Keratinocyte (primary cell): ENCODE measurements at regions not wholly inside any gene's neighbourhood (a gene's known extent, or its start where the extent isn't known, plus 50 kb on each side); places are given as distances from the start of the nearest gene placed in this dataset.

ENCODE experiments used
- DNase-seq: peaks from one replicate; pipeline ENCODE4 v3.0.0-alpha.2; 2011; ENCODE audit warnings: low read depth, missing footprints, low spot score
- FAIRE-seq: peaks from 2 replicates; lab custom pipeline; 2011; peaks lifted over from hg19 to GRCh38; lab: Jason Lieb, UNC
- H2AFZ ChIP-seq: 2 replicates; pipeline ENCODE4 v1.6.0; 2012; ENCODE audit warnings: low read length, control low read depth, inconsistent platforms; ENCODE audit not compliant: control insufficient read depth
- H3K27ac ChIP-seq: 2 replicates; pipeline ENCODE4 v1.5.1; 2011; ENCODE audit warnings: low read length; ENCODE audit not compliant: control insufficient read depth, insufficient read depth
- H3K27me3 ChIP-seq: 3 replicates; pipeline ENCODE4 v1.6.0; 2011; ENCODE audit warnings: low read length; ENCODE audit not compliant: control insufficient read depth, insufficient read depth; ENCODE audit errors: extremely low read depth
- H3K36me3 ChIP-seq, 2 experiments: 2 replicates in 1 of 2; 3 replicates in 1 of 2; pipeline ENCODE4 v1.5.1; 2011; ENCODE audit warnings: low read length in 2 of 2, mild to moderate bottlenecking in 1 of 2; ENCODE audit not compliant: control insufficient read depth in 2 of 2, insufficient read depth in 2 of 2; ENCODE audit errors: extremely low read depth in 1 of 2
- H3K4me1 ChIP-seq: 3 replicates; pipeline ENCODE4 v1.5.1; 2011; ENCODE audit warnings: low read length; ENCODE audit not compliant: control insufficient read depth, insufficient read depth; ENCODE audit errors: extremely low read depth
- H3K4me2 ChIP-seq: 3 replicates; pipeline ENCODE4 v1.6.0; 2011; ENCODE audit warnings: low read depth, low read length; ENCODE audit not compliant: control insufficient read depth, insufficient read depth; ENCODE audit errors: extremely low read depth
- H3K4me3 ChIP-seq, 3 experiments: fragments of 200-600 bp in 1 of 3; sonication (generic) in 1 of 3; 2 replicates in 2 of 3; 3 replicates in 1 of 3; pipeline ENCODE4 v1.5.1; 2011 to 2016; ENCODE audit warnings: low read length in 3 of 3, mild to moderate bottlenecking in 3 of 3, control low read depth in 2 of 3, inconsistent platforms in 1 of 3, low read depth in 1 of 3, mixed read lengths in 1 of 3, mixed run types in 1 of 3, moderate library complexity in 1 of 3; ENCODE audit not compliant: control insufficient read depth in 2 of 3, insufficient read depth in 2 of 3; ENCODE audit errors: extremely low read depth in 1 of 3
- H3K79me2 ChIP-seq: 2 replicates; pipeline ENCODE4 v1.6.0; 2012; ENCODE audit warnings: low read length; ENCODE audit not compliant: control insufficient read depth, insufficient read depth
- H3K9ac ChIP-seq: 3 replicates; pipeline ENCODE4 v1.6.0; 2011; ENCODE audit warnings: low read length; ENCODE audit not compliant: control insufficient read depth, insufficient read depth; ENCODE audit errors: extremely low read depth
- H3K9me1 ChIP-seq: 3 replicates; pipeline ENCODE4 v1.6.0; 2011; ENCODE audit warnings: low read length; ENCODE audit not compliant: control insufficient read depth, insufficient read depth; ENCODE audit errors: extremely low read depth
- H3K9me3 ChIP-seq: 2 replicates; pipeline ENCODE4 v1.5.1; 2012; ENCODE audit warnings: low read depth, low read length; ENCODE audit not compliant: control insufficient read depth
- H4K20me1 ChIP-seq: 3 replicates; pipeline ENCODE4 v1.6.0; 2011; ENCODE audit warnings: low read length; ENCODE audit not compliant: control insufficient read depth, insufficient read depth; ENCODE audit errors: extremely low read depth
- EZH2 ChIP-seq: IDR thresholded peaks from one replicate; pipeline ENCODE4 v1.6.1; 2012; ENCODE audit warnings: inconsistent platforms, mild to moderate bottlenecking, low read length, moderate library complexity
- dilution Hi-C: fragments of 300-500 bp; cut with MboI; formaldehyde crosslinking; loops from one replicate; pipeline ENCODE4 v1.7.0; 2020; ENCODE audit warnings: low sequenced_read_pairs; ENCODE audit not compliant: extremely low pct_ligation_motif_present
- TF ChIP-seq, protein P1 (sequence below), 3 experiments: IDR thresholded peaks in 1 of 3; conservative IDR thresholded peaks in 1 of 3; optimal IDR thresholded peaks in 1 of 3; 2 replicates in 2 of 3; 3 replicates in 1 of 3; pipeline versions ENCODE3 to v1.5.1; 2011; ENCODE audit warnings: low read length in 3 of 3, mild to moderate bottlenecking in 3 of 3, moderate library complexity in 2 of 3, control low read depth in 1 of 3, inconsistent platforms in 1 of 3; ENCODE audit not compliant: insufficient read depth in 2 of 3; ENCODE audit errors: extremely low read depth in 1 of 3

DNA sequence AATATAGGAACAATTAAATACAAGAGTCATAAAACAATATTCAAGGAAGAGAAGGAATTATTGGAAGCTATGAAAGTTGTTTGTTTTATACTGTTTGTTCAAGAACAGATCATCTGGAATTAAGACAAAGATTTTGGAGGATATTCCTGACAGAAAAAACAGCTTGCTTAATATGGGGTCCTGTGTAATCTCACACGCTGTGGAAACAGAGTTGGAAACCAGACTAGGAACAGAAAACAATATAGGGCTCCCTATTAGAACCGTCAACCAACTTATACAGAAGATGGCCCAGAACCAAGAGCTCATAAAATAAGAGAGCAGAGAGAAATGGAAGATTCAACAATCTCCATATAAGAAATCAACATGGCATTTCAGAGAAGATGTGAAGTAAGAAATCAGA, 156.0 kb downstream of the PCDH18 start:
- DNase-seq (no peak), FAIRE-seq (no peak)
- TF ChIP-seq, protein P1, sequence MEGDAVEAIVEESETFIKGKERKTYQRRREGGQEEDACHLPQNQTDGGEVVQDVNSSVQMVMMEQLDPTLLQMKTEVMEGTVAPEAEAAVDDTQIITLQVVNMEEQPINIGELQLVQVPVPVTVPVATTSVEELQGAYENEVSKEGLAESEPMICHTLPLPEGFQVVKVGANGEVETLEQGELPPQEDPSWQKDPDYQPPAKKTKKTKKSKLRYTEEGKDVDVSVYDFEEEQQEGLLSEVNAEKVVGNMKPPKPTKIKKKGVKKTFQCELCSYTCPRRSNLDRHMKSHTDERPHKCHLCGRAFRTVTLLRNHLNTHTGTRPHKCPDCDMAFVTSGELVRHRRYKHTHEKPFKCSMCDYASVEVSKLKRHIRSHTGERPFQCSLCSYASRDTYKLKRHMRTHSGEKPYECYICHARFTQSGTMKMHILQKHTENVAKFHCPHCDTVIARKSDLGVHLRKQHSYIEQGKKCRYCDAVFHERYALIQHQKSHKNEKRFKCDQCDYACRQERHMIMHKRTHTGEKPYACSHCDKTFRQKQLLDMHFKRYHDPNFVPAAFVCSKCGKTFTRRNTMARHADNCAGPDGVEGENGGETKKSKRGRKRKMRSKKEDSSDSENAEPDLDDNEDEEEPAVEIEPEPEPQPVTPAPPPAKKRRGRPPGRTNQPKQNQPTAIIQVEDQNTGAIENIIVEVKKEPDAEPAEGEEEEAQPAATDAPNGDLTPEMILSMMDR (optimal IDR thresholded peaks at IDR 0.05 in 1 of 3, IDR thresholded peaks at IDR 0.05 in 1 of 3, conservative IDR thresholded peaks at IDR 0.05 in 1 of 3; ENCODE audit: extremely low read depth in 1 of 3, insufficient read depth in 2 of 3, low read length in 3 of 3), result no peak
- no peak for TF ChIP-seq EZH2
- no peaks in the 10 kb centered on the region for H3K79me2 ChIP-seq
- H3K4me1 ChIP-seq, result no peaks in the 10 kb centered on the region
- no peak overlapping the region for H2AFZ ChIP-seq
- H3K27ac ChIP-seq, result no peak overlapping the region
- no peak overlapping the region for H3K4me2 ChIP-seq
- dilution Hi-C loops, result no loop called here
- no peaks in the 10 kb centered on the region for H4K20me1 ChIP-seq
- H3K9ac ChIP-seq, result no peak overlapping the region
- H3K27me3 ChIP-seq, result no peaks in the 10 kb centered on the region
- no peaks in the 10 kb centered on the region for H3K9me3 ChIP-seq
- no peak overlapping the region for H3K4me3 ChIP-seq
- H3K36me3 ChIP-seq, result no peaks in the 10 kb centered on the region
- H3K9me1 ChIP-seq, result no peaks in the 10 kb centered on the region

DNA sequence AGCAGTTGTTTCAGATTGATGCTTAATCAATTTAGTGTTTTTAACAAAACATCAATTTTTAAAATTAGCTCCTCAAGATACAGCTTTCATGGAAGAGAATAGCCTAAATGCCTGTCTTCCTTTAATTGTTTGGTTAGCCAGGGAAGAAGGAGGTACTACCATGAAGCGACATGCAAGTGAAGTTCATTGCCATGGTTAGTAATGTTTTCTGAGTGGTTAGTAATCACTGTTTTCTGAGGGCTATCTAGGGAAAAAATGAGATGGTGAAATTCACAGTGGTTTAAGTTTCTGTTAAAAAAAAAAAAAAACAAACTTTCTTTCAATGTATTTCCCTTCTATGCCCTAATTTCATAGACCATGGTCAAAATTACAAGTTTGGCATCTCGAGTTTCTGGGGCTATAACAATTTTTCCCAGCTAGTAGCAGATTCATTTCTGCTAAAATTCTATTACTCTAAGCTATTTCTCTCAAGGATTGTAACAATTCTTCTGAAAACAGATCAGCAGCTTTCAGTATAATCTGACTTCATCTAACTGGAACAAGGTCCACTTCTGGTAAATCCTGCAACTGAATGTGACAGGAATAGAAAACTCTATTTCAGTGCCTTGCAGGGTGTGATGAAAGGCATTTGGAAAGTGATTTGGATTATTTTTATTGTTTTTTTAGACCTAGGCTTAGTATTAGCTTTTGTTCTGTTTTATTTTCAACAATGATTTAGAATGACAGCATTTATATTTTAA, 157.0 kb downstream of the PCDH18 start:
- FAIRE-seq, result no peak
- H3K4me2 ChIP-seq, result no peak overlapping the region
- H3K4me3 ChIP-seq, result no peak overlapping the region
- H3K4me1 ChIP-seq, result peaks cover 6% of the 10 kb centered on the region
- TF ChIP-seq, protein P1 (optimal IDR thresholded peaks at IDR 0.05 in 1 of 3, IDR thresholded peaks at IDR 0.05 in 1 of 3, conservative IDR thresholded peaks at IDR 0.05 in 1 of 3; ENCODE audit: extremely low read depth in 1 of 3, insufficient read depth in 2 of 3, low read length in 3 of 3), result no peak
- no peak for TF ChIP-seq EZH2
- dilution Hi-C loops, result no loop called here
- no peaks in the 10 kb centered on the region for H3K36me3 ChIP-seq
- H2AFZ ChIP-seq, result no peak overlapping the region
- no peak for DNase-seq
- no peaks in the 10 kb centered on the region for H3K27me3 ChIP-seq
- H3K9me1 ChIP-seq, result no peaks in the 10 kb centered on the region
- no peak overlapping the region for H3K27ac ChIP-seq
- H4K20me1 ChIP-seq, result no peaks in the 10 kb centered on the region
- H3K9ac ChIP-seq, result no peak overlapping the region
- no peaks in the 10 kb centered on the region for H3K79me2 ChIP-seq
- H3K9me3 ChIP-seq, result no peaks in the 10 kb centered on the region
